ENCODE measurements at regions not wholly inside any gene's neighbourhood (a gene's known extent, or its start where the extent isn't known, plus 50 kb on each side); places are given as distances from the start of the nearest gene placed in this dataset.

- Histone ChIP-seq H3K9ac (ENCODE audit: control insufficient read depth, extremely low read depth, insufficient read depth, low read length) (no peak overlapping the region), H3K4me2 (ENCODE audit: control insufficient read depth, extremely low read depth, insufficient read depth, low read depth, low read length) (no peak overlapping the region), H3K27ac (ENCODE audit: control insufficient read depth, insufficient read depth, low read length) (no peak overlapping the region), H2AFZ (ENCODE audit: control insufficient read depth, low read length) (no peak overlapping the region), H4K20me1 (ENCODE audit: control insufficient read depth, extremely low read depth, insufficient read depth, low read length) (no peaks in the 10 kb centered on the region), H3K4me1 (ENCODE audit: control insufficient read depth, extremely low read depth, insufficient read depth, low read length) (no peaks in the 10 kb centered on the region), H3K27me3 (ENCODE audit: control insufficient read depth, extremely low read depth, insufficient read depth, low read length) (peaks cover 3% of the 10 kb centered on the region), H3K9me1 (ENCODE audit: control insufficient read depth, extremely low read depth, insufficient read depth, low read length) (no peaks in the 10 kb centered on the region), H3K36me3 (ENCODE audit: control insufficient read depth in 2 of 2, extremely low read depth in 1 of 2, insufficient read depth in 2 of 2, low read length in 2 of 2) (no peaks in the 10 kb centered on the region), H3K4me3 (ENCODE audit: control insufficient read depth in 2 of 3, extremely low read depth in 1 of 3, insufficient read depth in 2 of 3, low read depth in 1 of 3, low read length in 3 of 3) (no peak overlapping the region), H3K79me2 (ENCODE audit: control insufficient read depth, insufficient read depth, low read length) (no peaks in the 10 kb centered on the region), H3K9me3 (ENCODE audit: control insufficient read depth, low read depth, low read length) (no peaks in the 10 kb centered on the region)
- FAIRE-seq = no peak
- TF ChIP-seq CTCF (optimal IDR thresholded peaks at IDR 0.05 in 1 of 3, IDR thresholded peaks at IDR 0.05 in 1 of 3, conservative IDR thresholded peaks at IDR 0.05 in 1 of 3; ENCODE audit: extremely low read depth in 1 of 3, insufficient read depth in 2 of 3, low read length in 3 of 3) = no peak
- no peak for TF ChIP-seq EZH2 (IDR thresholded peaks at IDR 0.05; ENCODE audit: low read length)
- dilution Hi-C loops (cut with MboI; ENCODE audit: extremely low pct_ligation_motif_present, low sequenced_read_pairs) = loop anchor here (25.0 kb wide), 1 partner anchor 235 kb away; no protein-coding TSS in a partner anchor
- no peak for DNase-seq (ENCODE audit: low read depth, low spot score)
Measured at GRCh38 chr6:99852031-99852430, 142.0 kb downstream of the MCHR2 start.

- Histone ChIP-seq H3K27me3 (ENCODE audit: control insufficient read depth, extremely low read depth, insufficient read depth, low read length) (peaks cover 14% of the 10 kb centered on the region), H3K27ac (ENCODE audit: control insufficient read depth, insufficient read depth, low read length) (no peak overlapping the region), H3K9ac (ENCODE audit: control insufficient read depth, extremely low read depth, insufficient read depth, low read length) (no peak overlapping the region), H3K4me2 (ENCODE audit: control insufficient read depth, extremely low read depth, insufficient read depth, low read depth, low read length) (no peak overlapping the region), H4K20me1 (ENCODE audit: control insufficient read depth, extremely low read depth, insufficient read depth, low read length) (no peaks in the 10 kb centered on the region), H3K9me1 (ENCODE audit: control insufficient read depth, extremely low read depth, insufficient read depth, low read length) (no peaks in the 10 kb centered on the region), H3K4me1 (ENCODE audit: control insufficient read depth, extremely low read depth, insufficient read depth, low read length) (no peaks in the 10 kb centered on the region), H3K9me3 (ENCODE audit: control insufficient read depth, low read depth, low read length) (no peaks in the 10 kb centered on the region), H3K4me3 (ENCODE audit: control insufficient read depth in 2 of 3, extremely low read depth in 1 of 3, insufficient read depth in 2 of 3, low read depth in 1 of 3, low read length in 3 of 3) (no peak overlapping the region), H3K79me2 (ENCODE audit: control insufficient read depth, insufficient read depth, low read length) (no peaks in the 10 kb centered on the region), H3K36me3 (ENCODE audit: control insufficient read depth in 2 of 2, extremely low read depth in 1 of 2, insufficient read depth in 2 of 2, low read length in 2 of 2) (no peaks in the 10 kb centered on the region), H2AFZ (ENCODE audit: control insufficient read depth, low read length) (no peak overlapping the region)
- FAIRE-seq (no peak), DNase-seq (ENCODE audit: low read depth, low spot score) (no peak)
- dilution Hi-C loops (cut with MboI; ENCODE audit: extremely low pct_ligation_motif_present, low sequenced_read_pairs) = loop anchor here (25.0 kb wide), 1 partner anchor 220 kb away; no protein-coding TSS in a partner anchor
- TF ChIP-seq CTCF (optimal IDR thresholded peaks at IDR 0.05 in 1 of 3, IDR thresholded peaks at IDR 0.05 in 1 of 3, conservative IDR thresholded peaks at IDR 0.05 in 1 of 3; ENCODE audit: extremely low read depth in 1 of 3, insufficient read depth in 2 of 3, low read length in 3 of 3) = no peak
- TF ChIP-seq EZH2 (IDR thresholded peaks at IDR 0.05; ENCODE audit: low read length) = no peak
Measured at GRCh38 chr6:99867026-99867425, 127.0 kb downstream of the MCHR2 start.
